PC-9 (cell line): ENCODE measurements at regions not wholly inside any gene's neighbourhood (a gene's known extent, or its start where the extent isn't known, plus 50 kb on each side); places are given as distances from the start of the nearest gene placed in this dataset.

ENCODE experiments used
- CTCF ChIP-seq: fragments of 200-600 bp; sonication (generic); conservative IDR thresholded peaks from 2 replicates; pipeline ENCODE4 v1.6.1; 2017; ENCODE audit warnings: mixed run types, antibody characterized with exemption, mild to moderate bottlenecking, moderate library complexity
- EZH2 ChIP-seq: fragments of 200-600 bp; sonication (generic); IDR thresholded peaks from 2 replicates; pipeline ENCODE4 v1.8.0; 2017; ENCODE audit warnings: antibody characterized with exemption, low read depth

DNA sequence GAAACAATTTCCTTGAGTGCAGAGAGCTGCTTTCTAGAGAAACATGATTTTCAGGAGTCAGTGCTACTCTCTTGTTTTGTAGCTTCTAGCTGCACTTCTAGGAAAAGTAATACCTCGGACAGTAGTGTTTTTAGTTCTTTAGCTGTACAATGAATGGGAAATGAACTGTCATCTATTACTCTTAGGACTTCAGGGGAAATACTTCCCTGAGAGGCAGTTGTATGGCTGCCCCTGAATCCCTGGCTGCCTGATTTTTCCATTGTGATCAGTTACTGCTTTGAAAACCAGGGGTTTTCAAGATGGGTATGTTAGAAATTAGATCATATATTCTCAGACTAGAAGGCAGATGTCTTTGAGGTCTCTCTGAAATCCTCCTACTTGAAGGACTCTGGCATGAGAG is 200.3 kb upstream of the SEMA6D start:
- TF ChIP-seq EZH2 (no peak), CTCF (no peak)
